ENCODE measurements at regions not wholly inside any gene's neighbourhood (a gene's known extent, or its start where the extent isn't known, plus 50 kb on each side); places are given as distances from the start of the nearest gene placed in this dataset.

DNA sequence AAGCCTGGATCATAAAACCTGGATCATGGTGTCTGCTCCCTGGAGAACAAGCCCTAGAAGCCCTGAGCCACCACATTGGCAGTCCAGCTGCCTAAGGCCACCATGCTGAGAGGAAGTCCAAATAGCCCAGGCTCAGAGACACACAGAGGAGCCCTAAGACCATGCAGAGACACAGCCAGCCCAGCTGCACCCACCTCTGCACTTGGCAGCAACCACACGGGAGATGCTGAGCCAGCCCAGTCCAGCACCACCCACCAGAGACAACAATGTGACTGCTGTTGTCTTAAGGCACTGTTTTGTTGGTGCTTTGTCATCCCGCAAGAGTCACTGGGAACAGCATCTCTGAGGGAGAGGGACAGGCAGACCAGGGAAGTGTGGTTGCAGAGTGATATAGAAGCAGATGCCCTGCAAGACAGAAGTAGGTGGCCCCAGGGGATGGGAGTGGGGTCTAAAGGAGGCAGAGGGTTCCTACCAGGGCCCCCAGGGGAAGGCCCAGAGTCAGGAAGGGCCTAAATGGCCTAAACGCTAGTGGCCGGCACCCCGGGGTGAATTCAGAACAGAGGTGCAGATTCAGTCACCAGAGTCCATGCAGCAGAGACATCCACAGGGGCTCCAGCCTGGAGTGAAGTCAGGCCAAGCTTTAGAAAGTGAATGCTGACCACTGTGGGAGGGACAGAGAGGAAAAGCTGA, 105.4 kb upstream of the PRR20G start:
- TF ChIP-seq, protein P1, sequence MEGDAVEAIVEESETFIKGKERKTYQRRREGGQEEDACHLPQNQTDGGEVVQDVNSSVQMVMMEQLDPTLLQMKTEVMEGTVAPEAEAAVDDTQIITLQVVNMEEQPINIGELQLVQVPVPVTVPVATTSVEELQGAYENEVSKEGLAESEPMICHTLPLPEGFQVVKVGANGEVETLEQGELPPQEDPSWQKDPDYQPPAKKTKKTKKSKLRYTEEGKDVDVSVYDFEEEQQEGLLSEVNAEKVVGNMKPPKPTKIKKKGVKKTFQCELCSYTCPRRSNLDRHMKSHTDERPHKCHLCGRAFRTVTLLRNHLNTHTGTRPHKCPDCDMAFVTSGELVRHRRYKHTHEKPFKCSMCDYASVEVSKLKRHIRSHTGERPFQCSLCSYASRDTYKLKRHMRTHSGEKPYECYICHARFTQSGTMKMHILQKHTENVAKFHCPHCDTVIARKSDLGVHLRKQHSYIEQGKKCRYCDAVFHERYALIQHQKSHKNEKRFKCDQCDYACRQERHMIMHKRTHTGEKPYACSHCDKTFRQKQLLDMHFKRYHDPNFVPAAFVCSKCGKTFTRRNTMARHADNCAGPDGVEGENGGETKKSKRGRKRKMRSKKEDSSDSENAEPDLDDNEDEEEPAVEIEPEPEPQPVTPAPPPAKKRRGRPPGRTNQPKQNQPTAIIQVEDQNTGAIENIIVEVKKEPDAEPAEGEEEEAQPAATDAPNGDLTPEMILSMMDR (IDR thresholded peaks at IDR 0.05; ENCODE audit: insufficient read depth, low read depth, low read length) = no peak
- no peak for TF ChIP-seq EZH2 (IDR thresholded peaks at IDR 0.05; ENCODE audit: insufficient read depth, low read length)
